ENCODE measurements at regions not wholly inside any gene's neighbourhood (a gene's known extent, or its start where the extent isn't known, plus 50 kb on each side); places are given as distances from the start of the nearest gene placed in this dataset.

GRCh38 chr18:78784861-78785260 is 194.8 kb upstream of the SALL3 start:
- peaks cover 0 to 4% of the 10 kb centered on the region in 2 donors for H3K9me3 ChIP-seq (replicated peaks in 1 of 2; ENCODE audit: control insufficient read depth in 2 of 2, insufficient read depth in 1 of 2, low read depth in 1 of 2, low read length in 2 of 2)
- no peak overlapping the region for H2BK12ac ChIP-seq (ENCODE audit: low read length)
- no peak overlapping the region for H2BK120ac ChIP-seq (ENCODE audit: low read depth, low read length)
- H3K18ac ChIP-seq (ENCODE audit: low read length) = no peak overlapping the region
- no peak overlapping the region for H3K27ac ChIP-seq (replicated peaks; ENCODE audit: low read length)
- H3K36me3 ChIP-seq (replicated peaks in 1 of 2; ENCODE audit: control insufficient read depth in 2 of 2, insufficient read depth in 2 of 2, low read length in 2 of 2) = no peaks in the 10 kb centered on the region
- H4K8ac ChIP-seq (ENCODE audit: low read depth, low read length) = no peak overlapping the region
- H3K4ac ChIP-seq (ENCODE audit: low read length) = no peak overlapping the region
- H2BK15ac ChIP-seq (ENCODE audit: low read length) = no peak overlapping the region
- no peak overlapping the region for H3K23ac ChIP-seq (ENCODE audit: low read depth, low read length, poor library complexity)
- no peak overlapping the region for H3K14ac ChIP-seq (ENCODE audit: low read length)
- no peak for DNase-seq (ENCODE audit: low spot score)
- no peak overlapping the region for H3K4me2 ChIP-seq (ENCODE audit: insufficient read depth, low read length, poor library complexity, severe bottlenecking)
- H3K79me1 ChIP-seq (ENCODE audit: low read depth, low read length) = peaks cover 2% of the 10 kb centered on the region
- no peak overlapping the region for H3K4me3 ChIP-seq (ENCODE audit: low read length in 2 of 2)
- H2BK5ac ChIP-seq (ENCODE audit: low read length) = no peak overlapping the region
- H2AFZ ChIP-seq (ENCODE audit: low read length) = no peak overlapping the region
- no CpG with 5 or more reads among the region's 5 CpGs for WGBS, 2 donors (ENCODE audit: extremely low coverage in 2 of 2, insufficient read length in 2 of 2, insufficient replicate concordance in 1 of 2)
- H3K27me3 ChIP-seq (ENCODE audit: control insufficient read depth in 3 of 3, insufficient read depth in 3 of 3, low read depth in 1 of 3, low read length in 3 of 3) = no peaks in the 10 kb centered on the region
- no peaks in the 10 kb centered on the region for H3K4me1 ChIP-seq (ENCODE audit: control insufficient read depth in 2 of 2, insufficient read depth in 1 of 2, low read depth in 1 of 2, low read length in 2 of 2)
- no peak overlapping the region for H3K9ac ChIP-seq (ENCODE audit: low read depth, low read length, poor library complexity)
- H4K91ac ChIP-seq (ENCODE audit: low read depth, low read length, poor library complexity) = no peak overlapping the region
- H2AK5ac ChIP-seq (ENCODE audit: low read depth, low read length) = no peak overlapping the region

- no peak overlapping the region for H2AK5ac ChIP-seq (ENCODE audit: low read depth, low read length)
Observed at GRCh38 chr18:78785706-78786105, 193.9 kb upstream of the SALL3 start.

DNA sequence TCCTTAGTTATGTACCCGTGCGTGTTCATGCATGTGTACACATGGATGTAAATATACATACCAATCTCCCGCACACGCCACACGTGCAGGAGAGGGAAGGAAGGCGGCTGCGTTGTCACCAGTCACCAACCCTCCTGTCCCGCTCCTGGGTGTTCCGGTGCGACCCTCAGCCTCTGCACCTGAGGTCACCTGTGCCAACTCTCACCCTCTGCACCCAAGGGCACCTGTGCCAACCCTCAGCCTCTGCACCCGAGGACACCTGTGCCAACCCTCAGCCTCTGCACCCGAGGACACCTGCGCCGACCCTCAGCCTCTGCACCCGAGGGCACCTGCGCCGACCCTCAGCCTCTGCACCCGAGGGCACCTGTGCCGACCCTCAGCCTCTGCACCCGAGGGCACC is 192.8 kb upstream of the SALL3 start:
- no CpG with 5 or more reads among the region's 20 CpGs for WGBS, 2 donors (ENCODE audit: extremely low coverage in 2 of 2, insufficient read length in 2 of 2, insufficient replicate concordance in 1 of 2)
- no peak overlapping the region for H2BK15ac ChIP-seq (ENCODE audit: low read length)
- H3K18ac ChIP-seq (ENCODE audit: low read length) = peak overlapping the region; percentile 57
- no peak overlapping the region for H3K14ac ChIP-seq (ENCODE audit: low read length)
- H2AK5ac ChIP-seq (ENCODE audit: low read depth, low read length) = peak overlapping the region; percentile 68
- H3K9ac ChIP-seq (ENCODE audit: low read depth, low read length, poor library complexity) = no peak overlapping the region
- no peak overlapping the region for H3K4me3 ChIP-seq (ENCODE audit: low read length in 2 of 2)
- H2BK120ac ChIP-seq (ENCODE audit: low read depth, low read length) = no peak overlapping the region
- DNase-seq (ENCODE audit: low spot score) = no peak
- H2BK12ac ChIP-seq (ENCODE audit: low read length) = no peak overlapping the region
- no peak overlapping the region for H2AFZ ChIP-seq (ENCODE audit: low read length)
- H3K79me1 ChIP-seq (ENCODE audit: low read depth, low read length) = no peaks in the 10 kb centered on the region
- peaks cover 0 to 2% of the 10 kb centered on the region in 2 donors for H3K9me3 ChIP-seq (replicated peaks in 1 of 2; ENCODE audit: control insufficient read depth in 2 of 2, insufficient read depth in 1 of 2, low read depth in 1 of 2, low read length in 2 of 2)
- H3K4me1 ChIP-seq (ENCODE audit: control insufficient read depth in 2 of 2, insufficient read depth in 1 of 2, low read depth in 1 of 2, low read length in 2 of 2) = no peaks in the 10 kb centered on the region
- H3K4ac ChIP-seq (ENCODE audit: low read length) = no peak overlapping the region
- H3K27me3 ChIP-seq (ENCODE audit: control insufficient read depth in 3 of 3, insufficient read depth in 3 of 3, low read depth in 1 of 3, low read length in 3 of 3) = no peaks in the 10 kb centered on the region
- H2BK5ac ChIP-seq (ENCODE audit: low read length) = no peak overlapping the region
- no peaks in the 10 kb centered on the region for H3K36me3 ChIP-seq (replicated peaks in 1 of 2; ENCODE audit: control insufficient read depth in 2 of 2, insufficient read depth in 2 of 2, low read length in 2 of 2)
- H3K4me2 ChIP-seq (ENCODE audit: insufficient read depth, low read length, poor library complexity, severe bottlenecking) = no peak overlapping the region
- no peak overlapping the region for H3K23ac ChIP-seq (ENCODE audit: low read depth, low read length, poor library complexity)
- H4K91ac ChIP-seq (ENCODE audit: low read depth, low read length, poor library complexity) = no peak overlapping the region
- no peak overlapping the region for H3K27ac ChIP-seq (replicated peaks; ENCODE audit: low read length)
- H4K8ac ChIP-seq (ENCODE audit: low read depth, low read length) = no peak overlapping the region

More at GRCh38 chr18:78785706-78786105, 193.9 kb upstream of the SALL3 start:
- Histone ChIP-seq H3K4me1 (ENCODE audit: control insufficient read depth in 2 of 2, insufficient read depth in 1 of 2, low read depth in 1 of 2, low read length in 2 of 2) (no peaks in the 10 kb centered on the region), H3K23ac (ENCODE audit: low read depth, low read length, poor library complexity) (no peak overlapping the region), H3K9ac (ENCODE audit: low read depth, low read length, poor library complexity) (no peak overlapping the region), H4K91ac (ENCODE audit: low read depth, low read length, poor library complexity) (no peak overlapping the region), H3K4me2 (ENCODE audit: insufficient read depth, low read length, poor library complexity, severe bottlenecking) (no peak overlapping the region), H2AFZ (ENCODE audit: low read length) (no peak overlapping the region), H3K27me3 (ENCODE audit: control insufficient read depth in 3 of 3, insufficient read depth in 3 of 3, low read depth in 1 of 3, low read length in 3 of 3) (no peaks in the 10 kb centered on the region), H3K4me3 (ENCODE audit: low read length in 2 of 2) (no peak overlapping the region), H3K4ac (ENCODE audit: low read length) (no peak overlapping the region), H3K27ac (replicated peaks; ENCODE audit: low read length) (no peak overlapping the region), H3K14ac (ENCODE audit: low read length) (no peak overlapping the region), H4K8ac (ENCODE audit: low read depth, low read length) (no peak overlapping the region), H3K79me1 (ENCODE audit: low read depth, low read length) (peaks cover 2% of the 10 kb centered on the region), H3K9me3 (replicated peaks in 1 of 2; ENCODE audit: control insufficient read depth in 2 of 2, insufficient read depth in 1 of 2, low read depth in 1 of 2, low read length in 2 of 2) (peaks cover 0 to 4% of the 10 kb centered on the region in 2 donors), H2BK12ac (ENCODE audit: low read length) (no peak overlapping the region), H2BK5ac (ENCODE audit: low read length) (no peak overlapping the region), H2BK15ac (ENCODE audit: low read length) (no peak overlapping the region), H2BK120ac (ENCODE audit: low read depth, low read length) (no peak overlapping the region), H3K36me3 (replicated peaks in 1 of 2; ENCODE audit: control insufficient read depth in 2 of 2, insufficient read depth in 2 of 2, low read length in 2 of 2) (no peaks in the 10 kb centered on the region), H3K18ac (ENCODE audit: low read length) (no peak overlapping the region)
- DNase-seq (ENCODE audit: low spot score) = no peak
- WGBS, 2 donors (ENCODE audit: extremely low coverage in 2 of 2, insufficient read length in 2 of 2, insufficient replicate concordance in 1 of 2) = no CpG with 5 or more reads among the region's 5 CpGs

GRCh38 chr18:78787751-78788150 is 191.9 kb upstream of the SALL3 start:
- no peak overlapping the region for H4K8ac ChIP-seq (ENCODE audit: low read depth, low read length)
- peak overlapping the region; percentile 31 for H3K14ac ChIP-seq (ENCODE audit: low read length)
- no peak overlapping the region for H4K91ac ChIP-seq (ENCODE audit: low read depth, low read length, poor library complexity)
- H3K4ac ChIP-seq (ENCODE audit: low read length) = no peak overlapping the region
- no peak overlapping the region for H2BK15ac ChIP-seq (ENCODE audit: low read length)
- H3K36me3 ChIP-seq (replicated peaks in 1 of 2; ENCODE audit: control insufficient read depth in 2 of 2, insufficient read depth in 2 of 2, low read length in 2 of 2) = no peaks in the 10 kb centered on the region
- H3K4me3 ChIP-seq (ENCODE audit: low read length in 2 of 2) = no peak overlapping the region
- no peak overlapping the region for H2BK12ac ChIP-seq (ENCODE audit: low read length)
- no peak for DNase-seq (ENCODE audit: low spot score)
- H3K4me2 ChIP-seq (ENCODE audit: insufficient read depth, low read length, poor library complexity, severe bottlenecking) = no peak overlapping the region
- H2BK5ac ChIP-seq (ENCODE audit: low read length) = no peak overlapping the region
- peak overlapping the region; percentile 13 for H3K18ac ChIP-seq (ENCODE audit: low read length)
- no CpG with 5 or more reads among the region's 8 CpGs for WGBS, 2 donors (ENCODE audit: extremely low coverage in 2 of 2, insufficient read length in 2 of 2, insufficient replicate concordance in 1 of 2)
- H3K9me3 ChIP-seq (replicated peaks in 1 of 2; ENCODE audit: control insufficient read depth in 2 of 2, insufficient read depth in 1 of 2, low read depth in 1 of 2, low read length in 2 of 2) = peaks cover 0 to 2% of the 10 kb centered on the region in 2 donors
- H3K27ac ChIP-seq (replicated peaks; ENCODE audit: low read length) = no peak overlapping the region
- no peaks in the 10 kb centered on the region for H3K4me1 ChIP-seq (ENCODE audit: control insufficient read depth in 2 of 2, insufficient read depth in 1 of 2, low read depth in 1 of 2, low read length in 2 of 2)
- H3K23ac ChIP-seq (ENCODE audit: low read depth, low read length, poor library complexity) = no peak overlapping the region
- no peaks in the 10 kb centered on the region for H3K27me3 ChIP-seq (ENCODE audit: control insufficient read depth in 3 of 3, insufficient read depth in 3 of 3, low read depth in 1 of 3, low read length in 3 of 3)
- no peak overlapping the region for H2BK120ac ChIP-seq (ENCODE audit: low read depth, low read length)
- no peak overlapping the region for H3K9ac ChIP-seq (ENCODE audit: low read depth, low read length, poor library complexity)
- no peak overlapping the region for H2AFZ ChIP-seq (ENCODE audit: low read length)
- H3K79me1 ChIP-seq (ENCODE audit: low read depth, low read length) = no peaks in the 10 kb centered on the region
- H2AK5ac ChIP-seq (ENCODE audit: low read depth, low read length) = no peak overlapping the region

Measured in neuronal stem cell (in vitro differentiated cells).